ENCODE measurements at regions not wholly inside any gene's neighbourhood (a gene's known extent, or its start where the extent isn't known, plus 50 kb on each side); places are given as distances from the start of the nearest gene placed in this dataset.

- TF ChIP-seq CTCF (IDR thresholded peaks at IDR 0.05) (no peak), POLR2A (IDR thresholded peaks at IDR 0.05) (no peak)
These were observed 336.8 kb downstream of the DIPK2A start for GRCh38 chr3:144308396-144308795.
